ENCODE measurements at regions not wholly inside any gene's neighbourhood (a gene's known extent, or its start where the extent isn't known, plus 50 kb on each side); places are given as distances from the start of the nearest gene placed in this dataset.
"Not testable (repeated sequence)": the region's sequence is repeated elsewhere in the genome, so short reads cannot be mapped to it uniquely, and the experiment has no call there.

DNA sequence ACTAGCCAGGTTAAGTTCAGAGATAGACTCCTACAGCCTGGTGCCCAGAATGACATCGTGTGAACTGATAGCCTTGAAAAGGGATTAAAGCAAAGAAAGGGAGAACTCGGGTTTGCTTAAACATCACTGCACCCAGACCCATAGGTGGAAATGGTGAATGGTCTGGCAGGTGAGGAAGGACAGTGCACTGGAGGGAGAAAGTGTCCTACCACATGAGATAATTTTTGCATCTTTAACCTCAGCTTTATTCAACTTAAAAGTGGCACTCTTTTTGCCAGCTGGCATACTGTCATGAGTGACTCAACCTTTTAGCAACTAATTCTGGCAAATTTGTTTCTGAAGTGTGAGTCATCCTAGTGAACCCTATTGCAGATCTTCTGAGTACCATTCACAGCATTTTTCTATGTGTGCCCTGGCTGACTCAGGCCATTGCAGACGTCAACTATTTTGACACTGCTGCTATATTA is 53.0 kb upstream of the DAPP1 start:
- peak in 1 of 3 donors; percentile 8 for DNase-seq (ENCODE audit: low read depth in 3 of 3)

- DNase-seq (ENCODE audit: low read depth in 3 of 3): no peak
Observed at GRCh38 chr4:99762728-99763127, 53.9 kb upstream of the DAPP1 start.

GRCh38 chr4:99759988-99760387 is 56.6 kb upstream of the DAPP1 start:
- DNase-seq (ENCODE audit: low read depth in 3 of 3): no peak

GRCh38 chr4:99759346-99759984 is 57.2 kb upstream of the DAPP1 start:
- DNase-seq (ENCODE audit: low read depth in 3 of 3): no peak

- no peak for DNase-seq (ENCODE audit: low read depth in 3 of 3)
Observed at GRCh38 chr4:99755223-99755944, 61.2 kb upstream of the DAPP1 start.

GRCh38 chr4:99754756-99755155 is 61.9 kb upstream of the DAPP1 start:
- no peak for DNase-seq (ENCODE audit: low read depth in 3 of 3)

- no peak for DNase-seq (ENCODE audit: low read depth in 3 of 3)
Observed at GRCh38 chr4:99753931-99754330, 62.7 kb upstream of the DAPP1 start.

DNA sequence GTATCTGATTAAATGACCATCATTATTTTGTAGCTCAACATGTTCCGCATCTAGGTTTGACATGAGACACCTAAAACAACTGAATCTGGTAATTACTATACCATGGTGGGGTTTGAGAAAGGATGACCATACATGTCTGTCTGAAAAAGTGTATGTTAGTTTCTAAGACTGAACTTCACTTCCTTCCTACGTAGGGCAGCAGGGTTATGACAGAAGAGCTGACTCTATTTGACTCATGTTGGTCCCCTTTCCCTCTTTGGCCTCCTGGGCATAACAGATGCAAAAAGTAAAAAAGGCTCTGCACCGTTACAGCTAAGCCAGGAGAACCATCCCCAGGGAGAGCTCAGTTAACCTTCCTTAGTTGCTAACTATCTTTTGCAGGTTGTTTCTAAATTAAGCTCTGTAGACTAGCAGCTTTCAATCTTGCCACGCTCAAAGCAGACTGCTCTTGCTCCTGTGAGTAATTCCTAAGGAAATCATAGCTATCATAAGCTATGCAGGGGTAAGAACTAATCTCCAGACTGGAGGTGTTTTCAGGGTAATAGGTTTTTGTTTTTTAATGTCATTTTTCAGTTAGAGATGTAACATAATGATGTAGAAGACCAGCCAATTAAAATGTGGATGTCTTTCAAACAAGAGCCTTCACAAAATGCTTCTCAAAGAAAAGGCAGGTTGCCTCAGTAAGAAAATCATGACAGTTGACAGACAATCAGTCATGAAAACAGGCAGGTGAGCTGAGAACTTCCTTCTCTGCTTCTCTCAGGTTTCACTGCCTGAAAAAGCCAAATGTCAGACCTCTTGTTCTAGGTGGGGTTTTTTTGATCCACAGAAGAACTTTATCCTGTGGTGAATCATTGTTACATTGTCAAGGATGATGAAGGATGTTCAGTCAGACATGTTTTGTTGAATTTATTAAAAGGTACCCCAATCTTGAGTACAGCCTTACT is 66.9 kb upstream of the DAPP1 start:
- DNase-seq (ENCODE audit: low read depth in 3 of 3): no peak

GRCh38 chr4:99746443-99746842 is 70.2 kb upstream of the DAPP1 start:
- no peak for DNase-seq (ENCODE audit: low read depth in 3 of 3)

DNA sequence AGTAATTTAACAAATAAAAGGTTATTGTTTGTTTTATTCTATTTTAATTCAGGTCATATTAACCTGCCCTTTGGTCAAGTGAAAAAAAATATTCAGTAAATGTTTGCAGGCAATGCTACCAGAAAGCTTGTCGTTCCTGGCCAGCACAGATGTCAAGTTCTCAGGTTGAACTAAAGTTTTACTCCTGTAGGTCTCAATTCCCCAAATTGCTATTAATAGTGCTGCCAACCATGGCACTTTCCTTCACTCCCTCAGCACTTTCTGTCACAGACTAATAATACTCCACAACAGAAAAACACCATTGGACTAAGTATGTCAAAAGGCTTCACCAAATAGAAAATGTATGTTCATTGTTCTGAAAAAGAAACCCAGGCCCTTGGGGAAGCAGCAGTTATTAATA is 79.2 kb upstream of the C4orf54 start:
- DNase-seq (ENCODE audit: low read depth in 3 of 3): no peak

- DNase-seq (ENCODE audit: low read depth in 3 of 3): no peak
Observed at GRCh38 chr4:99735822-99736221, 78.2 kb upstream of the C4orf54 start.

DNA sequence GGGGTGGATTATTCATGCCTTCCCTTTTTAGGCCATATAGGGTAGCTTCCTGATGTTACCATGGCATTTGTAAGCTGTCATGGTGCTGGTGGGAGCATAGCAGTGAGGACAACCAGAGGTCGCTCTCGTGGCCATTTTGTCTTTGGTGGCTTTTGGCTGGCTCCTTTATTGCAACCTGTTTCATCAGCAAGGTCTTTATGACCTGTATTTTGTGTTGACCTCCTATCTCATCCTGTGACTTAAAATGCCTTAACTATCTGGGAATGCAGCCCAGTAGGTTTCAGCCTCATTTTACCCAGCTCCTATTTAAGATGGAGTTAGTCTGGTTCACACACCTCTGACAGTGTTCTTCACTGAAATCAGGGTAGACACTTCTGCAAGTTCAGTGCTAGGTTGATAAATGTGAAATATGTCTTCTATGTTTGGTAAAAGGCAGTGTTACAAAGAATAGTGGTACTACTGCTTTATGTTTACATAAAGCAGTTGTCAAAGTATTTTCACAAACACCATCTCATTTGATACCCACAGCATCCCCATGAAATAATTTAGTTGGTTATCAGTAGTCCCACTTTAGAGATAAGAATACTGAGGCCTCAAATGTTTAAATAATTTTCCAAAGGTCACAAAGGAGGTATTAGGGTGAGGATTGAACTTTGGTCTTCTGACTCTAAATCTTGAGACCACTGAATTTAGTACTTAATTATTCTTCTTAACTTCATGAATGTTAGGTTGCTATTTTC is 77.1 kb upstream of the C4orf54 start:
- no peak for DNase-seq (ENCODE audit: low read depth in 3 of 3)

DNA sequence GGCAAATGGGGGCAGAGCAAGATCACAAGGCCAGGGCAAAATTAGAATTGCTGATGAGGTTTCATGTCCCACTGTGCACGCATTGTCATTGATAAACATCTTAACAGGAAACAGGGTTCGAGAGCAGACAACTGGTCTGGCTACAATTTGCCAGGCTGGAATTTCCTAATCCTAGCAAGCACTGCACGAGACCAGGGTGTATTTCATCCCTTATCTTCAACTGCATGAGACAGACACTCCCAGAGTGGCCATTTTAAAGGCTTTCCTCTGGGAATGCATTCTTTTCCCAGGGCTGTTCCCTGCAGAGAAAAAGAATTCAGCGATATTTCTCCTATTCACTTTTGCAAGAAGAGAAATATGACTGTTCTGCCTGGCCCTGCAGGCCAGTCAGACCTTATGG is 75.8 kb upstream of the C4orf54 start:
- not testable (repeated sequence) for DNase-seq (ENCODE audit: low read depth in 3 of 3)

DNA sequence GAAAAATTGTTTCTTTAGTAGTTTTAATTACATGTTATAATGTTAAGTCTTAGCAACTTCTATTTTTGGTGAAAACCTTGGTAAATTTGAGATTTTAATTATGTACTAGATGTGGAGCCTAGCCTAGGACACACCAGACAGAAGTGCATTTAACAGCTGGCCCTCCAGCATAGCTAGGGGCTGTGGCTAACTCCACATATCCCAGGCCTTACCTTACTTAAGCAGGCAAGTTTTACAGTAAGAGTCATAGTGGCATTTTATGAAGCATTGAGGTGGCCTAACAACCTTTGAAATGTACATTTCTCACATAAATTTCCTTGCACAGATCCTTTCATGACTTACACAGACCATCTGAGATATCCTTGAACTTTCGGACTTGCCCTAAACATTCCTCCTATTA is 71.6 kb upstream of the C4orf54 start:
- no peak for DNase-seq (ENCODE audit: low read depth in 3 of 3)

DNA sequence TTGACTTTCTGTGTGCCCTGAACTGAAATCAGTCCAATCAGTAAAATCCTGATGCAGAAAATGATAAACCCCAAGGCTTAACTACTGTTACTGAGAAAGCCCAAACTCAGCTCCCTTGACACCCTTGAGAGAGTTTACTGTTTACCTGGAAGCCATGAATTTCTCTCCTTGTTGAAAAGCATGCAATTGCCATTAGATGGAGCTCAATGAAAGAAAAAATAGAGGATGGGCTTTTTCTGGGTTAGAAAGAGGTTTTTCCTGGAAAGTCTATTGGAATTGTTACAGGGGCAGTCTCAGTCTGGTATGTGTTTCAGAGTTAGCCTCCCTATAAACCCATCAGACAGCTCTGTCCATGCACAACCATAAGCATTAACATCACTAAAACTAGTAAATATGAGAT is 66.4 kb upstream of the C4orf54 start:
- no peak for DNase-seq (ENCODE audit: low read depth in 3 of 3)

- peak in 1 of 3 donors; percentile 23 for DNase-seq (ENCODE audit: low read depth in 3 of 3)
Observed at GRCh38 chr4:99723612-99724011, 66.0 kb upstream of the C4orf54 start.

GRCh38 chr4:99722725-99723124 is 65.1 kb upstream of the C4orf54 start:
- no peak for DNase-seq (ENCODE audit: low read depth in 3 of 3)

DNA sequence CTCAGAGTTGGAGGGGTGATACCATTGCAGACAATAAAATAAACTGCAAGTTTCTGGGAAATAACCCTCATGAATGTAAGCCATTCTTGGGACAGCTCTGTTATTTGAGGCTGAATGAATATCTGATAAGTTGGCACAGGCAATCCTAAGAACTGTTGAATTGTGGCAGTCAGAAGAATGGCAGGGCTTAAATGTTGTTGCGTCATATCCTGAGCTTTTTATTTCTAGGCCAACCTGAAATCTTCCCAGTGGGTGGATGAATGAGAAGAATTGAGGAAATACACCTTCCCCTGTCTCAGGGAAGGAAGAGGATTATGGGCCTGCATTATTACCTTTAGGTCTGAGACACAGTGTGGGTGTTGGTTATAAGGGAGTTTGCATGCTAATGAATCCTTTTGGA is 64.4 kb upstream of the C4orf54 start:
- DNase-seq (ENCODE audit: low read depth in 3 of 3): no peak

DNA sequence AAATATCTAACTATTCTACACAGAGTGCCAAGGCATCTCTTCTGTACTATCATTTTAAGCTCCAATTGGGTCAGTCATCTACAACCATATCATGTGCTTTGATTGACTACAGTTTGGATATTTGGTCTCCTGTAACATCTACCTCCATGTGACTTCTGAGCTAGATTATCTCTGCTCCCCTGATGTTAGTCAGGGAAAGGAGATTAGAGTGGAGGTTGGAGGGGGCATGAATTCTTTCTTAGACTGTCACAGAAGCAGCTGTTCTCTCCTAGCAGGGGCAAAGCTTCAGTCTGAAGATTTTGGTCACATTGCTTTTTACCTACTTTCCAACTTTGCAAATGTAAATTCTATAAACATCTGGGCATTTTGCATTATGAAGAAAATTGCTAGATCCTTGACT is 62.6 kb upstream of the C4orf54 start:
- DNase-seq (ENCODE audit: low read depth in 3 of 3): no peak

DNA sequence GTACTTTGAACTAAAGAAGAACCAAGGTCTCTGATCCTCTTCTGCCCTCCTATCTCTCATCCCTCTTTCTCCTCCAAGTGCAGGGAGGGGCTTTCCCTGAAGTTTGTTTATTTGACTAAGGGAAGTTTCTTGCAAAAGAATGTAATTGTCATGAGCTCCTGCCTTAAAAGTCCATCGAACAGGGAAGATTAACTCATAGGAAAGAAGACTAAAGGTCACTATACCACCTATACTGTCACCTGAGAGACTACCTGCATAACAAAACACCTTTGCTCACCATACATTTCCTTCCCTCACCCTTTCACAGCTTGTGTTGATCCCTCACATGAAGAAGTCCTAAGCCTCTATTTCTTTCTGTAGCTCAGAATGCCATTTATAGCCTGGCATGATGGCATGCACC is 59.4 kb upstream of the C4orf54 start:
- no peak for DNase-seq (ENCODE audit: low read depth in 3 of 3)

DNA sequence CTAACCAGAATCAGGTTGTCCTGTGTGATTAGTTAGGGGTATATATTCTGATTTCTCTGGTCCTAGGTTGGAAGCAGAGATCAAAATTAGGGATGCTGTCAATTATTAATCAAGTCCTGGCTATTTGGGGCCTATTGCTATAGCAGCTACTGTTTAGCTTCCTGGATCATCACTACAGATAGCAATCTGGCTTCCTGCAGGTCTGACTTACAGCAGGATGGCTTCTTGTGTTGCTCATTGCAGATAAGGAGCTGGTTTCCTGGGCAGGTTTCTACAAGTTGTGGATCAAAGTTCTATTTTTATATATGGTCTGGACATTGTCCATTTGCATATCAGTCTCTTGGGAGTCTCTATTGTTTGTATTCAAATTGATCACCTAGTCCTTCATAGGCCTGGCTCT is 57.7 kb upstream of the C4orf54 start:
- no peak for DNase-seq (ENCODE audit: low read depth in 3 of 3)

DNA sequence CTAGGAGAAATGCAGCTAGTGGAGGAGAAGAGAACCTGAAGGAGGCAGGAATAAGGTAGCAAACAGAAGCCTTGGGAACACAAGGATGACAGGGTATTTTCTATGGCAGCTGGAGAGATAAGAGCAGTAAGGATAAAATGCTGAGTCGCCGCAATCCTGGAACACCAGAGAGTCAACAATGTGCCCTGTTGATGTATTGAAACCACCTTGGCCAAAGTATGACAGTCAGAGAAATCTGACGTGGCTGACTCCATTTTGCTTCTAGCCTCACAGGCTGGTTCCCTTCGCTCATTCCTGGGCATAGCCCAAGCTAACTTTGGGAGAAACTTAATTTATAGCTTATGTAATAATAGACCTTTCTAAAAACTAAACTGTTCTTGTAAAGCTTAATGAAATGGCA is 56.6 kb upstream of the C4orf54 start:
- DNase-seq (ENCODE audit: low read depth in 3 of 3): no peak

All from stimulated activated CD4-positive, alpha-beta T cell treated with anti-CD3 and anti-CD28 coated beads, TNF-alpha, amount 100 ng/mL, for 48 hours (primary cell).